GM21576 (cell line): ENCODE measurements at regions not wholly inside any gene's neighbourhood (a gene's known extent, or its start where the extent isn't known, plus 50 kb on each side); places are given as distances from the start of the nearest gene placed in this dataset.
"Not testable (repeated sequence)": the region's sequence is repeated elsewhere in the genome, so short reads cannot be mapped to it uniquely, and the experiment has no call there.

ENCODE experiments used
- ATAC-seq: cut with Tn5 transposase; IDR thresholded peaks from one replicate; pipeline ENCODE4 v1.9.1; 2021; ENCODE audit warnings: mild to moderate bottlenecking, moderate library complexity; ENCODE audit not compliant: unreplicated experiment

DNA sequence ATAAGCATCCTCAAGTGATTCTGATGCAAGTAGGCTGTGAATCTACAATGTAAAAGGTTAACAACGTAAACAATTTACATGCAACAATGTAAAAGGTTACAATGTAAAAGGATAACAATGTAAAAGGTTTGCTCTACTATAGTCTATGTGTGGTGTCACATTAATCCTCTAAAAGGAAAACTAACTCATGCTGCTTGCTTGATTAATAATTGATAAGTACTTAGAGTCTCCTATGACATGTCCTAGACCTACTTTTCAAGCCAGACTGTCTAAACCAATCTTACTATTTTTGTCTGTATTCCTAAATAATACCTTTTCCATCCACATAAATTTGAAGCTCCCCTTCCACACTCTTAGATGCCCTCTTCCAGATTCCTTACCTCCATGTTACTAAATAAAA, 606.8 kb downstream of the LTN1 start:
- ATAC-seq: no peak

DNA sequence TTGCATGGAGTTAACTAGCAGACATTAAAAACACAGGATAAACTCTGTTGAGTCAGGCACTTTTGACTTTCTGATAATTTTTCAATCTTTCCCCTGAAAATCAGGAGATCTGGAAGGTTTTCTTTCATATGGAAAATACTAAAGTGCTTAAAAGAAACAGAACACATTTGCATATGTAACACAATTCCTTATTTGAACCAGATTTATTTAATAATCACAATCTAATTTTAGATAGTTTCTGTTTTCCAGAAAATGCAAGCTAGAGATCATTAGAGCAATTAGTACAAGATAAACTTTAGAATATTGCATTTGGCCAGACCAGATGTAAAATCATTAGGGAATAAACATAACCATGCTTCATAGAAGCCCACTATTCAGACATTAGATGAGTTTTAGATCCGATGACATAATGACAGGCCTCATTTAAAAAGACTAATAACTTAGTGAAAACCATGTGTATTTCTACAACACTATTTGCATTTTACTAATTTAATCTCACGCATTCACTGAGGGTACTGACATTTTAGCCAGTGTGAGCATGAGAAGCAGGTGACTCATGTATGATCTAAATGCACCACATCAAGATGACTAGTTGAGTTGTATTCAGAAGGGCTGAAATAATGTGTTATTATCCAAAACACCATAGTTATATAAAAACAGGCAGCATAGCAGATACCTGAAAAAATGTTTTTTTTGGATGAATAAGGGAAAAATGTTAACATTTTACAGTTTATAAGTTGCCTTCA, 611.5 kb downstream of the LTN1 start:
- not testable (repeated sequence) for ATAC-seq

DNA sequence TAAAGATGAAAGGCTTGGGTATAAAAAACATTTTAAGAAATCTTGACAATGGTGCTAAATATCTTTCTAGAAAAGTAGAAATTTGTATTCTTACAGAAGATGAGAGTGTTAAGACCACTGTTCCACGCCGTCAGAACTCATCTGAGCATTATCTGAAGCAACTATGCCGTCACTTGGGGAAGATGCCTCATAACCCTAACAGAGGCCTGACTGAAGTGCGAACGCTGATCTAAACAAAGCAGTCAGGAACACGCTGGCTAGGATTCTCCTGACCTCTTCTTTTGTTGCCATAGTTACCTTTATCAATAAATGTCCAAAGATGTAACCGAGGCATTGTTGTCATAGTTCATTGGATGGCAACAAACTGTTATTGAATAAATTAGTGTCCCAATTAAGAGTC, 612.4 kb downstream of the LTN1 start:
- ATAC-seq: no peak

DNA sequence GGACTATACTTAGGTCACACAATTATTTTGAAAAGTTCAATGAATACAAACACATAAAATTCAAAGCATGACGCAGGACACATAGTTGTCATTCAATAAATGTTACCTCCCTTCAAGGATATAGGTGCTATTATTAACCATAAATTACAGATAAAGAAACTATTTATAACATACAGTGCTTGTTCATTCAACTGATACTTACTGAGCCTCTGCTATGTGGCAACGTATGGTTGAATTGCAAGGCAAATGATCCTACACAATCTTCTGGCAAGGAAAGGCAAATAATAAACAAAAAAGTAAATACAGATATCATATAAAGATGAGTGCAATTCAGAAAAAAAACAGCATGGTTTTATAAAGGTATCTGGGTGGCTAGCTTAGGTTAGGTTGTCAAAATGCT, 614.7 kb downstream of the LTN1 start:
- ATAC-seq: no peak

DNA sequence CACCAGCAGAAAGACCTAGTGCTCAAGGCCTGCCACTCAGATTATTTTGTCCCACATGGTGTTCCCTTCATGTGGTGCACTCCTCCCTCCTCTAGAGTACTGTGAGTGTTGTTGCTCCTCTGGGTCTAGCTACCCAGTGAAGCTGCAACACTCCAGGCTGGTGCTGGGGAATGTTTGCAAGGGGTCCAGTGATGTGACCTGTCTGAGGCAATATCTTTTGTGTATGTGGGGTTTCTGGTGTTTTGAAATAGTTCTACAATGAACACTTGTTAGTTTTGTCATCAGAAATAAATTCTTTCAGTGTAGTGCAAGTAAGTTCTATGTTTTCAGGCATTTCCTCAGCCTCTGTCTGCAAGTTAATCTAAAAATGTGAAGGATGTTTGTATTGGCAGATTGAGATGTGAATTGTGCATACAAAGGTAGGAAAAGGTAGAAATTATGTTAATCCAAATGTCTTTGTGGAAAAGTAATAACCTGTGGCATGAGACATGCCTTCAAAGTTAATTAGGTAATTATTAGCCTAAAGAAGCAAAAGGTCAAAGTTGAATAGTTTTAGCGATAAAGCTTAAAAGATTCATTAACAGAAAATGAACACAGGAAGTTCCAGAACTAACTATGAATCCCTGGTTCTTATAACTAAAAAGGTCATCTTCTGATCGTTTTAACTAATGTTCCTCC, 616.8 kb downstream of the LTN1 start:
- no peak for ATAC-seq

DNA sequence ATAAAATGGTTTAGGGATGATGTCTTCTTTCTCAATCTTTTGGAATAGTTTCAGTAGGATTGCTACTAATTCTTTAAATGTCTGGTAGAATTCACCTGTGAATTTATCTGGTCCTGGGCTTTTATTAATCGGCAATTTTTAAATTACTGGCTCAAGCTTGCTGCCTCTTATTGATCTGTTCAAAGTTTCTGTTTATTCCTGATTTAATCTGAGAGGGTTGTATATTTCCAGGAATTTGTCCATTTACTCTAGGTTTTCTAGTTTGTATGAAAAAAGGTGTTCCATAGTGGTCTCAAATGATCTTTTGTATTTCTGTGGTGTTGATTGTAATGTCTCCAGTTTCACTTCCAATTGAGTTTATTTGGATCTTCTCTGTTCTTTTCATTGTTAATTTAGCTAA, 617.8 kb downstream of the LTN1 start:
- no peak for ATAC-seq

DNA sequence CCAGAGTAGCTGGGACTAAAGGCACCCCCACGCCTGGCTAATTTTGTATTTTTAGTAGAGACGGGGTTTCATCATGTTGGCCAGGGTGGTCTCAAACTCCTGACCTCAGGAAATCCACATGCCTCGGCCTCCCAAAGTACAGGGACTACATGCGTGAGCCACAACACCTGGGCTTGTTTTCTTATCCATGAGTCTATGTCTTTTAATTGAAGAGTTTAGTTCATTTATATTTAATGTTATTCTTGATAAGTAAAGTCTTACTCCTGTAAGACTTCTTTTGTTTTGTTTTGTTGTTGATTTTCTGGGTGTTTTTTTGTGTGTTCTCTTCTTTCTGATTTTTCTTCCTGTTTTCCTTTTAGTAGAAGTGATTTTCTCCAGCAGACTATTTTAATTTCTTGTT, 621.0 kb downstream of the LTN1 start:
- ATAC-seq: no peak

DNA sequence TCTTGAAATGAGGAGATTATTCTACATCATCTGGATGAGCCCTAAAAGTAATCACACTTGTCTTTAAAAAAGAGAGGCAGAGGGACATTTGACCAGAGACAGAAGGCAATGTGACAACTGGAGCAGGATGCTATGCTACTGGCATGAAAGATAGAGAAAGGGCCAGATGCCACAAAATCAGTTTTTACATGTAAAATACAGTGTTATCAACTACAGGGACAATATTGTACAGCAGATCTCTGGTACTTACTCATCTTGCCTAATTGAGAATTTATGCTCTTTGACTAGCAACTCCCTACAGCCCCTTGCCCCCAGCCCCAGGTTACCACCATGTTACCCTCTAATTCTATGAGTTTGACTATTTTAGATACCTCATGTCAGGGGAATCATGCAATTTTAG, 633.4 kb downstream of the LTN1 start:
- no peak for ATAC-seq

DNA sequence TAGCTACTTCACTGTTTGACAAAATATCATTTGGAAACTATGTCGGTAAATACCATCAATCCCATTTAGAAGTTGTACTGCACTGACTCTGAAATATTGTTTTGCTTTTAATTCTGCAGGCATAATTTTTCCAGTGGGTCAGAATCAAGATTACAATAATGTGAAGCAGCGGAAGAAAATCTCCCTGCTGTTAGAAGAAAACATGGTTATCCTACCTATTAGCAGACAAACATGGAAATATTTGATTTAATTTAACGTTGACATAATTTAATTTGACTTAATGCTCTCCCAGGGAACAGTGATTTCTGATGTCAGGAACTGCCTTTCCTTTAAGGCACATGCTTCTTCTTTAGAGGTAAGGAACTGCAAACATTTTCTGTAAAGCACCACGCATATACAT, 634.0 kb downstream of the LTN1 start:
- ATAC-seq: no peak

DNA sequence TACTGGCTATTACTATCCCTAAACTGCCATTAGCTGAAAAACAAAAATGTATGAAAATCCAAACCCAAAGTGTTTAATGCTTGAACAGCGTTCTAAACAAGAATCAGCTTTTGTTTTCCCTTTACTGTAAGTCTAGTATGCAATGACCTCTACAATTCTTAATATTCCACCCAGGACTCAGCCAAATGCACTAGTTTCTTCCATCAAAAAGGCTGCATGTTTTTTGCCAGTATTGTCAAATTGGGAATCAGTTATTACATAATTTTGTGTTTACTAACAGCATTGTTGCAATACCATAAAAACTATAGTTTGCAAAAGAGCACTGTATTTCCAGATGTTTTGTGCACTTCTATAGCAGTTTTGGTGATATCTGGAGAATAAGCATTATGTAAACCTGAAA, 634.5 kb downstream of the LTN1 start:
- no peak for ATAC-seq

DNA sequence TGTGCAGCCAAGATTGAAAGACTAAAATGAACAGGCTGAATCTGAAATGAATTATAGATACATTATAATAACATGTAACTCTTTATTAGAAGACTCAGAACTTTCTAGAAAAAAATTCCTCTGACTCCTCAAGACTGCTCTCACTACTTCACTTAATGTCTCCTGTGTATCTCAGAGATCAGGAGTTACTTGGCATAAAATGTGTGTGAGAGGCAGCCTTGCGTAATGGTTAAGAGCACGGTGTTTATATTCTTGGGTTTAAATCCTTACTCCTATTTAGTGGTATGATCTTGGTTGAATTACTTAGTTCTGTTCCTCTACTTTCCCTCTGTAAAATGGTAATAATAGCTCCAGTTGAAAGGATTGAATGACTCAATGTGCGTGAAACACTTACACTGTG, 634.9 kb downstream of the LTN1 start:
- ATAC-seq: no peak

DNA sequence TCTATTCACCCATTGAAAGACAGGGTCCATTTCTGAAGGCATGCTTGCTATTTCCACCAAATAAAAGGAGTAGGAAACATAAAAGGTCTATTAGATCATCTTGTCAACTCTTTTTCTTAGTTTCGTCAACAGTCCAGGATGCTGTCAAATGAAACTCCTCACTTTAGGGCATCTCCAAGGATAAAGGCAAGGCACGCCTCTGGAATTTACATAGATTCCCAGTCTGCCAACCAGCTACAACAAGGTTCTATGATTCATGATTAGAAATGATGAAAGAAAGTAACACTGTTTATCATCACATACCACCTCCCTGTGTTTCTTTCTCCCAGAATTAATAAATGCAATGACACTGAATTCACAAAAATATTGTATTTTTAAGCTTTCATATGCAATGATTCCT, 636.3 kb downstream of the LTN1 start:
- ATAC-seq: no peak

DNA sequence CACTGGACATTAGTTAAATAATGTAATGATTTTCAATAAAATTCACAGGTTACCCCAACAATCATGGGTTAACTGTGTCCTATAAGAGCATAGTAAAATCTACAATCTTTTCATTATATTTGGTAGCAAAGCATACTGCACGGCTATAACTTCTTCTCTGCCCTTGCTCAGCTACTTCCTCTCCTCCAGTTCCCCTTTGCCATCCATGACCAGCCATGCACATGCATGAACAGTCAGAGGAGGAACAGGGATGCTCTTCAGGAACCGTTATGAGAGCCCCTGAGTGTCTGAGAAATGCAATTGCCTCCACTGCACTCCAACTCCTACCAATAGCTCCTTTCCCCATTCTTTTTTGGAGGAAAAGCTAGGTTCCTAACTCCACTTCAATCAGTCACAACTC, 646.7 kb downstream of the LTN1 start:
- no peak for ATAC-seq

DNA sequence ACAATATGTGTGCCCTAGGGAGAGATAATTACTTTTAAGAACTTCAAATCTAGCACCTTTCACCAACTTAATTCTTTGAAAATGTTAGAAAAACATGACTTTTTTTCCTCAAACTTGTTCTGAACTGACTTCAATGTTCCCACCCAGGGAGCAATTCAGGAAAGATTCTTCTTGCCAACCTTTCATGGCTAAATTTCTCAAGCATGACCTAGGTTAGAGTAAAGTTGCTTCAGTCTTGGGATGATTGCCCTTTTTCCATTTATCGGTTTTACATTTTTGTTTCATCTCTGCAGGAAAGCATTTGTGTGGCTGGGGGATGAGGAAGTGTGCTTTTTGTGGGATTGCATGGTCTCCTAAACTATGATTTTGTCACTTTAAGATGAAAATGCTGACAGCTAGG, 647.7 kb downstream of the LTN1 start:
- ATAC-seq: no peak

DNA sequence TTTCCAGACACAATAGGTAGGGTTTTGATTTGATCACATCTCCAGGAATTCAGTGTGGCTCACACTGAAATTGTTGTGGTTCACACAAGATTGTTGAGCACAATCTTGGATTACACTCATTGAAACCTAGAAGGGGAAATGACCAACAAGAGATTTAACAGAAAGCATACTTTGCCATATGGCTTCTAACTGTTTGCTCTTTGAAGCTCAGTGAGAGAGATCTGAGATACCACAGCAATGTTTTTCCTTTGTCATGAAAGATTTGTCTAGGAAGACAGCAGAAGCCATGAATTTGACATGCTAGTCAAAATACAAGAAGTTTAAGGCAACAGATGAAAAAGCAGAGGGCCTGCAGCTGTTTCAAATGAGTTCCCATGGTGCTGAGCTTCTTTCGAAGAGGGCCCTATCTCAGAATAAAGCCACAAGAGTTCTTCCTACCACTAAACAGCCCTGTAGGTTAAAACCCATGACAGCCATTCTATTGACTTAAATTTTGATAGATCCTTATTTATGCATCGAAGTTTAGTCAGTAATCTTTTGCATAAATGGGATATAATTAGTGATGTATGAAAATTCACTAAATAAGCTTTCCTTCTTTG, 650.4 kb downstream of the LTN1 start:
- ATAC-seq: no peak

DNA sequence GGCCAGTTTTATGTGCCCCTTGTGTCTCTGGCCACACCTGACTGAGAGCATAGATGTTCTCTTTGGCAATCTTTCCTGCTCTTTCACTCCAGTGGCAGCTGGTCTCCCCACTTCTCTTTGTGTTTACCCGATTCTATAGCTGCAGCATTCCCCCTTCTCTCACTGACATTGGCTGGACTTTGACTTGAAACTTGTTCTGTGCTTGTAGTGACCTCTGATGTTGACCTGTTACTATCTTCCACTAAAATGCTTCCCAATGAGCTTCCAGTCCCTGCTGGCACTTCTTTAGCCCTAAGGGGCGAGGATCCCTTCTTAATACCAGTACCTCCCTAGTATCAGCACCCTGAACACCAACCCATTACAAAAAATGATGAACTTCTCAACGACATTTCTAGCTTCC, 653.3 kb downstream of the LTN1 start:
- no peak for ATAC-seq

DNA sequence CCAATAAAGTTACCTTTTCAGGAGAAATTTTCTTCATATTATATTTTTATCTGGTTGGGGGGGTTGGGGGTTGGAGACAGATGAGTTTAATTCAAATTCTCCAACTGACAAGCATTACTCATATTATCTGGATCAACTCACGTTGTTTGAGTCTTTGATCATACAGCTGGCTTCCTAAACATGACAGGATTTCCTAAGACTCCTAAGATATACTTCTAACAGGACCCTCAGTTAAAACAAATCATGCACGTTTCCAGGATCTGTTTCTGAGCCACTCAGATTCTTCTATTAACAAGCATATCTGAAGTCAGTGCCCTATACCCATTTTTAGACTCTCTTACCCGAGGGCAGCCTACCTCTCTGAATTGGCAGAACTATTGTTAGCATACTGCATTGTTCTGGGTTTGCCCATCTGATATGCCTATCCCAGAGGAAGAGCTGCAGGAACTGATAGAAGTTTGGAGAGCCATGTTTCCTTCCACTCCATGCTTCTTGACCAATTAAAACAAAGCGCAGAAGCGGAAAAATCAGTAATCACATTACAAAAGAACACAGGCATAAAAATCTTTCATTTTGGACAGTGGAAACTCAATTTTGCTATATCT, 653.9 kb downstream of the LTN1 start:
- no peak for ATAC-seq

DNA sequence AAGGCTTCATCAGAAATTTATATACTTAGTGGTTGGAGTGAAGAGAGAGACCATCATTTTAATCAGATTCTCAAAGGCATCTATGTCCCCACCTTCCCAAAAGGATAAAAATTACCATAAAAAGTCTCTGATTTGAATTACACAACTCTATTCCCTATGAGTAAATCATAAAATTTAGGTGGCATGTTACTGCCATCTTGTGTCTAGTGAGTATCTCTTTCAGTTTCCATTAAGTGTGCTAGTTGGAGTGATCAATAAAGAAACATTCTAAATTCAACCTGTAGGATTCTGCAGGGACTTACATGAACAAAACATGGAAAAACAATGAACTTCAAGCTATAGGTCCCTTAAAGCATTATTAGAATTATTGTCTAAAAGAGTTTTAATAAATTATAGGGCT, 655.4 kb downstream of the LTN1 start:
- no peak for ATAC-seq

DNA sequence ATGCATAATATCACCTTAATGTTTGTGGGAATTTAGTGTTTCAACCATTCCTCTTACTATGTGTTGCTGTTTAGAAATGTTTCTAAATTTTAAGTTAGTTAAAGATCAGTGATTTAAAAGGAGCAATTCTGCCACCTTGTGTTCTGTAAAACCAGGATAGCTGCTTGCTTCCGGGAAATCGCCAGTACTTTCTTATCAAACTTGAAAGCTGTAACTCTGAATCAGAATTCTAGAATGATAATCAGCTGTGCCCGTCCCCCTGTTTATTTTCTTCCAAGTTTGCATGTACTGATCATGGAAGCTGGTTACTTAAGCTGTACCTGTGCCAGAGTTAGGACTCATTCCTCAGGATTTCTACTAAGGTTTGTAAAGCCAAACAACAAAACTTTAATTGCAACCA, 656.4 kb downstream of the LTN1 start:
- no peak for ATAC-seq

DNA sequence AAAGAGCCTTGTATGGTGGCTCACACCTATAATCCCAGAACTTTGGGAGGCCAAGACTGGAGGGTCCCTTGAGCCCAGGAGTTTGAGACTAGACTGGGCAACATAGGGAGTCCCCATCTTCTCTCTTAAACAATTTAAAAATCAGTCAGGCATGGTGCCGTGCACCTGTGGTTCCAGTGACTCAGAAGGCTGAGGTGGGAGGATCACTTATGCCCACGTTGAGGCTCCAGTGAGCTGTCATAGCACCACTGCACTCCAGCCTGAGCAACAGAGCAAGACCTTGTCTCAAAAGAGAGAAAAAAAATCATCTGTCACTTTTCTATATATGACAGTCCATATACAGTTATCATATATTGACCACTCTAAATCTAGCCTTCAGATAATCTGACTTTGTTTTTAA, 658.3 kb downstream of the LTN1 start:
- peak; percentile 61 for ATAC-seq

DNA sequence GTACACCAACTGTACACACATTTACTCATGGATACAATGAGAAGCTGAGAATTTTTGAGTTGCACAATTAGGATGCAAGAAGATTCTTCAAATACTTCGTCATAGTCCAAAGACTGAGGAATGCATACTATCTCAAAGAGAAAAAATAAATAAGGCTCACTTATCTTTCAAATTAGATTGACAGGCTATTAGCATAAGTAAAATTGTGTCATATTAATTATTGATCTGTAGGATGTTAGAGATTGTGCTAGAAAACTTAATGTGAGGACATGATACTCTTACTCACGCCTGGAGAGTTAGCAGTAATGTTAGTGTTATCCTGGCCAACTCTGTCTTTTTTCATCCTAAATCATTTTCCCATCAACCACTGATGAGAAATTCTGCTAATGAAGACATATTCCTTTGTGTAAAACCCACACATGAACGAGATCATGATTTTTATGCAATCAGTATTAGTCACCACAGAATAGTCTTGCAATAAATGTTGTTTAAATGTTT, 659.0 kb downstream of the LTN1 start:
- ATAC-seq: no peak

DNA sequence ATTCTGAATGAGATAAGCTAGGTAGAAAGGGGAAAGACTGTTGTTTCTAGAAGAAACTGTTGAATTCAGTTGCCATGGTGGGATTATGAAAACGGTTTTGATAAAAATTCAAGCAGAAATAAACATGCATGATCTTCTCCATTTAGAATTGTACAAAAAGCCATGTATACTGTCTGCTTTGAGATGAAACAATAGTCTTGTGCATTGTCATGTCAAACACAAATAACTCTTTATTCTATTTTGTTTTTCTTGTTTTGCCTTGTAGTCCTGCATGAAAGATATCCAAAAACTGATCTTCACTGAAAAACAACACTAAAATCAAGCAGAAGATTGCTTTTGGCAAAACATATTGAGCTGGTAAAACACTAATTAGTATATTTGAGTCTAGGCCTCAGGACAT, 659.9 kb downstream of the LTN1 start:
- ATAC-seq: no peak
